Upper lobe of right lung (tissue), 1 donor: ENCODE measurements at regions not wholly inside any gene's neighbourhood (a gene's known extent, or its start where the extent isn't known, plus 50 kb on each side); places are given as distances from the start of the nearest gene placed in this dataset.

Experiments used
- ATAC-seq: fragments of 200-7000 bp; cut with Tn5 transposase; one replicate; pipeline ENCODE4 v1.9.1; 2020; ENCODE audit warnings: mild to moderate bottlenecking, moderate library complexity
- DNase-seq: peaks from one replicate; pipeline ENCODE4 v3.0.0-alpha.2; 2020
- H3K27ac ChIP-seq: fragments of 200-600 bp; one replicate; pipeline ENCODE4 v1.8.0; 2022
- H3K27me3 ChIP-seq: fragments of 200-600 bp; one replicate; pipeline ENCODE4 v1.8.0; 2022; ENCODE audit warnings: mild to moderate bottlenecking
- H3K36me3 ChIP-seq: fragments of 200-600 bp; one replicate; pipeline ENCODE4 v1.8.0; 2022
- H3K4me1 ChIP-seq: fragments of 200-600 bp; one replicate; pipeline ENCODE4 v1.8.0; 2022
- H3K4me3 ChIP-seq: fragments of 200-600 bp; one replicate; pipeline ENCODE4 v1.8.0; 2022; ENCODE audit warnings: mild to moderate bottlenecking
- H3K9me3 ChIP-seq: fragments of 200-600 bp; one replicate; pipeline ENCODE4 v1.8.0; 2022
- intact Hi-C: fragments of 100-400 bp; cut with DNase I; formaldehyde crosslinking; loops from one replicate; pipeline ENCODE4 v1.11.0; 2022
- TF ChIP-seq, protein P1 (sequence below): fragments of 200-600 bp; IDR thresholded peaks from one replicate; pipeline ENCODE4 v1.8.0; 2022; ENCODE audit warnings: antibody characterized with exemption
- donor health status: DM: no; HTN: yes; CAD: no; lungs with severe emphysema.

GRCh38 chr3:174784206-174784934 is 74.8 kb upstream of the NAALADL2 start:
- Histone ChIP-seq H3K4me3 (no peak overlapping the region), H3K36me3 (no peaks in the 10 kb centered on the region), H3K27me3 (no peaks in the 10 kb centered on the region), H3K9me3 (no peaks in the 10 kb centered on the region), H3K27ac (no peak overlapping the region), H3K4me1 (no peaks in the 10 kb centered on the region)
- intact Hi-C loops = no loop called here
- TF ChIP-seq, protein P1, sequence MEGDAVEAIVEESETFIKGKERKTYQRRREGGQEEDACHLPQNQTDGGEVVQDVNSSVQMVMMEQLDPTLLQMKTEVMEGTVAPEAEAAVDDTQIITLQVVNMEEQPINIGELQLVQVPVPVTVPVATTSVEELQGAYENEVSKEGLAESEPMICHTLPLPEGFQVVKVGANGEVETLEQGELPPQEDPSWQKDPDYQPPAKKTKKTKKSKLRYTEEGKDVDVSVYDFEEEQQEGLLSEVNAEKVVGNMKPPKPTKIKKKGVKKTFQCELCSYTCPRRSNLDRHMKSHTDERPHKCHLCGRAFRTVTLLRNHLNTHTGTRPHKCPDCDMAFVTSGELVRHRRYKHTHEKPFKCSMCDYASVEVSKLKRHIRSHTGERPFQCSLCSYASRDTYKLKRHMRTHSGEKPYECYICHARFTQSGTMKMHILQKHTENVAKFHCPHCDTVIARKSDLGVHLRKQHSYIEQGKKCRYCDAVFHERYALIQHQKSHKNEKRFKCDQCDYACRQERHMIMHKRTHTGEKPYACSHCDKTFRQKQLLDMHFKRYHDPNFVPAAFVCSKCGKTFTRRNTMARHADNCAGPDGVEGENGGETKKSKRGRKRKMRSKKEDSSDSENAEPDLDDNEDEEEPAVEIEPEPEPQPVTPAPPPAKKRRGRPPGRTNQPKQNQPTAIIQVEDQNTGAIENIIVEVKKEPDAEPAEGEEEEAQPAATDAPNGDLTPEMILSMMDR = no peak
- ATAC-seq = no peak
- no peak for DNase-seq

- H3K9me3 ChIP-seq = no peaks in the 10 kb centered on the region
These were observed 72.3 kb upstream of the NAALADL2 start for GRCh38 chr3:174786825-174787224.

DNA sequence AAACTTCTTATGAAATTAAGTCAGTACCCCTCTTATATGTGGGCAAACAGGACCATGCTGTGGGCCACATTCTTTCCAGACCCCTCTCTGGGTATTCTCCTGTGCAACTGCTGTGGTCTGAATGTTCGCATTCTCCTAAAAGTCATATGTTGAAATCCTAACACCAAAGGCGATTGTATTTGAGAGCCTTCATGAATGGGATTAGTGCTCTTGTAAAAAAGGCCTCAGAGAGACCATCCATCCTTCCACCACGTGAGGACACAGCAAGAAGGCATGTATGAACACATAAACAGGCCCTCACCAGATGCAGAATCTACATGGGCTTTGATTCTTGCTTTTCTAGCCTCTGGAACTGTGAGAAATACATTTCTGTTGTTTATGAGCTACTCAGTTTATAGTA is 68.0 kb upstream of the NAALADL2 start:
- Histone ChIP-seq H3K27me3 (no peaks in the 10 kb centered on the region), H3K9me3 (no peaks in the 10 kb centered on the region), H3K4me3 (no peak overlapping the region), H3K27ac (no peak overlapping the region), H3K4me1 (no peaks in the 10 kb centered on the region), H3K36me3 (no peaks in the 10 kb centered on the region)
- ATAC-seq = no peak
- DNase-seq = no peak
- intact Hi-C loops = no loop called here
- TF ChIP-seq, protein P1 = no peak

More at GRCh38 chr3:174786825-174787224, 72.3 kb upstream of the NAALADL2 start:
- DNase-seq (no peak), ATAC-seq (no peak)
- no peaks in the 10 kb centered on the region for H3K36me3 ChIP-seq
- no peaks in the 10 kb centered on the region for H3K4me1 ChIP-seq
- H3K27me3 ChIP-seq = no peaks in the 10 kb centered on the region
- H3K27ac ChIP-seq = no peak overlapping the region
- intact Hi-C loops = no loop called here
- no peak overlapping the region for H3K4me3 ChIP-seq
- TF ChIP-seq, protein P1 = no peak

GRCh38 chr3:174792864-174793263 is 66.3 kb upstream of the NAALADL2 start:
- TF ChIP-seq, protein P1 = no peak
- no peaks in the 10 kb centered on the region for H3K27me3 ChIP-seq
- ATAC-seq = no peak
- intact Hi-C loops = no loop called here
- H3K27ac ChIP-seq = no peak overlapping the region
- H3K4me1 ChIP-seq = no peaks in the 10 kb centered on the region
- no peak for DNase-seq
- no peaks in the 10 kb centered on the region for H3K9me3 ChIP-seq
- H3K36me3 ChIP-seq = no peaks in the 10 kb centered on the region
- H3K4me3 ChIP-seq = no peak overlapping the region
